ENCODE measurements at regions not wholly inside any gene's neighbourhood (a gene's known extent, or its start where the extent isn't known, plus 50 kb on each side); places are given as distances from the start of the nearest gene placed in this dataset.

DNA sequence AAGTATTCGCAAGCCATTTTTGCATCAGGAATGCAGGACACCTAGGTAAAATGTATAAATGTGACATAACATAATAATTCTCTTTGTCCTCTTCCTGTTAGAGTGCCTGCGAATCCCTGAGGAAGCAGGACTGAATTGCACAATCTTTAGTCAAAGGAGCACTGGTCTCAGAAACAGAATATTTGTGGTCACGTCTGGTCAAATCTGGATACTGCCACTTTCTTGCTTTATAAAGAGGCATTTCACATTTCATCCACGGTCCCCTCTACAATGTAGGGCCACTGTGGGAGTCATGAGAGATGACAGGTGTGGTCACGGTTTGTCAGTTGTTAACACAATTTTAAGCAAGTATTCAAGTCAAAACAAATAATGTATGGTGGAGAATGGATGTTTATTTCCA lies 564.0 kb downstream of the IRX1 start:
- BruUV-seq (replicated peaks) = no TSS peak
- no peak for DNase-seq
- peaks cover 5% of the 10 kb centered on the region; the same call in 1 of the 2 replicates for H3K9me3 ChIP-seq
- ChIA-PET CTCF (no interaction called here), POLR2A (no interaction called here)
- H3K36me3 ChIP-seq (ENCODE audit: control insufficient read depth, insufficient read depth, low read length) = no peaks in the 10 kb centered on the region
- Mint-ChIP-seq H3K36me3 (ENCODE audit: insufficient read depth, unreplicated experiment) (no peaks in the 10 kb centered on the region), H3K27ac (ENCODE audit: unreplicated experiment) (no peak overlapping the region), H3K4me3 (ENCODE audit: unreplicated experiment) (no peak overlapping the region), H3K9me3 (ENCODE audit: unreplicated experiment) (peaks cover 14% of the 10 kb centered on the region), H3K27me3 (ENCODE audit: insufficient read depth, unreplicated experiment) (no peaks in the 10 kb centered on the region), H3K4me1 (ENCODE audit: low read depth, unreplicated experiment) (no peaks in the 10 kb centered on the region)
- H3K4me3 ChIP-seq (ENCODE audit: low read depth, low read length) = no peak overlapping the region
- intact Hi-C loops (cut with micrococcal nuclease; ENCODE audit: unreplicated experiment) = no loop called here
- TF ChIP-seq CTCF (IDR thresholded peaks at IDR 0.05; ENCODE audit: insufficient read depth in 1 of 2, low read depth in 1 of 2, low read length in 1 of 2, severe bottlenecking in 1 of 2, unreplicated experiment in 1 of 2) = no peak
- H3K27me3 ChIP-seq (replicated peaks; ENCODE audit: control insufficient read depth, insufficient read depth, low read length) = no peaks in the 10 kb centered on the region
- H3K4me1 ChIP-seq = no peaks in the 10 kb centered on the region

- no peak overlapping the region for H3K4me3 Mint-ChIP-seq (ENCODE audit: unreplicated experiment)
Observed at GRCh38 chr5:4164167-4164566, 568.5 kb downstream of the IRX1 start.

GRCh38 chr5:4180703-4181102 lies 585.1 kb downstream of the IRX1 start:
- Histone ChIP-seq H3K9me3 (no peaks in the 10 kb centered on the region), H3K4me1 (no peaks in the 10 kb centered on the region), H3K4me3 (ENCODE audit: low read depth, low read length) (no peak overlapping the region), H3K27me3 (replicated peaks; ENCODE audit: control insufficient read depth, insufficient read depth, low read length) (no peaks in the 10 kb centered on the region), H3K36me3 (ENCODE audit: control insufficient read depth, insufficient read depth, low read length) (no peaks in the 10 kb centered on the region)
- H3K27ac Mint-ChIP-seq (ENCODE audit: unreplicated experiment) = no peak overlapping the region
- BruUV-seq (replicated peaks) = no TSS peak
- CTCF ChIA-PET = no interaction called here
- no peaks in the 10 kb centered on the region for H3K4me1 Mint-ChIP-seq (ENCODE audit: low read depth, unreplicated experiment)
- no peak for DNase-seq
- no peaks in the 10 kb centered on the region for H3K36me3 Mint-ChIP-seq (ENCODE audit: insufficient read depth, unreplicated experiment)
- no peaks in the 10 kb centered on the region for H3K27me3 Mint-ChIP-seq (ENCODE audit: insufficient read depth, unreplicated experiment)
- intact Hi-C loops (cut with micrococcal nuclease; ENCODE audit: unreplicated experiment) = no loop called here
- H3K9me3 Mint-ChIP-seq (ENCODE audit: unreplicated experiment) = peaks cover 5% of the 10 kb centered on the region
- no peak overlapping the region for H3K4me3 Mint-ChIP-seq (ENCODE audit: unreplicated experiment)
- POLR2A ChIA-PET = no interaction called here
- TF ChIP-seq CTCF (IDR thresholded peaks at IDR 0.05; ENCODE audit: insufficient read depth in 1 of 2, low read depth in 1 of 2, low read length in 1 of 2, severe bottlenecking in 1 of 2, unreplicated experiment in 1 of 2) = no peak

More at GRCh38 chr5:4164167-4164566, 568.5 kb downstream of the IRX1 start:
- Histone ChIP-seq H3K4me3 (ENCODE audit: low read depth, low read length) (no peak overlapping the region), H3K27me3 (replicated peaks; ENCODE audit: control insufficient read depth, insufficient read depth, low read length) (no peaks in the 10 kb centered on the region), H3K9me3 (no peaks in the 10 kb centered on the region), H3K4me1 (no peaks in the 10 kb centered on the region), H3K36me3 (ENCODE audit: control insufficient read depth, insufficient read depth, low read length) (no peaks in the 10 kb centered on the region)
- CTCF ChIA-PET = no interaction called here
- Mint-ChIP-seq H3K27ac (ENCODE audit: unreplicated experiment) (no peak overlapping the region), H3K9me3 (ENCODE audit: unreplicated experiment) (no peaks in the 10 kb centered on the region), H3K36me3 (ENCODE audit: insufficient read depth, unreplicated experiment) (no peaks in the 10 kb centered on the region), H3K27me3 (ENCODE audit: insufficient read depth, unreplicated experiment) (no peaks in the 10 kb centered on the region), H3K4me1 (ENCODE audit: low read depth, unreplicated experiment) (no peaks in the 10 kb centered on the region)
- POLR2A ChIA-PET = no interaction called here
- BruUV-seq (replicated peaks) = no TSS peak
- no peak for TF ChIP-seq CTCF (IDR thresholded peaks at IDR 0.05; ENCODE audit: insufficient read depth in 1 of 2, low read depth in 1 of 2, low read length in 1 of 2, severe bottlenecking in 1 of 2, unreplicated experiment in 1 of 2)
- DNase-seq = no peak
- intact Hi-C loops (cut with micrococcal nuclease; ENCODE audit: unreplicated experiment) = no loop called here

Measured in Caco-2 (cell line).